ENCODE measurements at regions not wholly inside any gene's neighbourhood (a gene's known extent, or its start where the extent isn't known, plus 50 kb on each side); places are given as distances from the start of the nearest gene placed in this dataset.
"Not testable (repeated sequence)": the region's sequence is repeated elsewhere in the genome, so short reads cannot be mapped to it uniquely, and the experiment has no call there.

GRCh38 chr1:61561666-61562065 lies 163.3 kb downstream of the TM2D1 start:
- no peak for DNase-seq (ENCODE audit: low spot score)
- Mint-ChIP-seq H3K27ac (ENCODE audit: unreplicated experiment) (no peak overlapping the region), H3K36me3 (ENCODE audit: low read depth) (peaks cover 9% of the 10 kb centered on the region), H3K4me1 (ENCODE audit: low read depth) (no peaks in the 10 kb centered on the region), H3K27me3 (ENCODE audit: low read depth) (no peaks in the 10 kb centered on the region), H3K4me3 (ENCODE audit: unreplicated experiment) (no peak overlapping the region), H3K9me3 (ENCODE audit: low read depth) (peaks cover 12% of the 10 kb centered on the region)
- TF ChIP-seq CTCF (IDR thresholded peaks at IDR 0.05): no peak

GRCh38 chr1:61560385-61560784 lies 164.6 kb downstream of the TM2D1 start:
- TF ChIP-seq CTCF (IDR thresholded peaks at IDR 0.05): no peak

GRCh38 chr1:61556631-61557030 lies 168.3 kb downstream of the TM2D1 start:
- Mint-ChIP-seq H3K27me3 (ENCODE audit: low read depth) (no peaks in the 10 kb centered on the region), H3K27ac (ENCODE audit: unreplicated experiment) (no peak overlapping the region), H3K36me3 (ENCODE audit: low read depth) (peaks cover 3% of the 10 kb centered on the region), H3K9me3 (ENCODE audit: low read depth) (peaks cover 13% of the 10 kb centered on the region), H3K4me3 (ENCODE audit: unreplicated experiment) (no peak overlapping the region), H3K4me1 (ENCODE audit: low read depth) (no peaks in the 10 kb centered on the region)
- DNase-seq (ENCODE audit: low spot score): no peak
- TF ChIP-seq CTCF (IDR thresholded peaks at IDR 0.05): no peak

More at GRCh38 chr1:61560385-61560784, 164.6 kb downstream of the TM2D1 start:
- H3K4me1 Mint-ChIP-seq (ENCODE audit: low read depth): no peaks in the 10 kb centered on the region
- peaks cover 20% of the 10 kb centered on the region for H3K9me3 Mint-ChIP-seq (ENCODE audit: low read depth)
- peaks cover 8% of the 10 kb centered on the region for H3K36me3 Mint-ChIP-seq (ENCODE audit: low read depth)
- H3K4me3 Mint-ChIP-seq (ENCODE audit: unreplicated experiment): no peak overlapping the region
- H3K27me3 Mint-ChIP-seq (ENCODE audit: low read depth): no peaks in the 10 kb centered on the region
- H3K27ac Mint-ChIP-seq (ENCODE audit: unreplicated experiment): no peak overlapping the region
- no peak for DNase-seq (ENCODE audit: low spot score)

GRCh38 chr1:61552630-61553305 lies 172.2 kb downstream of the TM2D1 start:
- no peak for TF ChIP-seq CTCF (IDR thresholded peaks at IDR 0.05)
- no peak overlapping the region for H3K4me3 Mint-ChIP-seq (ENCODE audit: unreplicated experiment)
- DNase-seq (ENCODE audit: low spot score): no peak
- H3K4me1 Mint-ChIP-seq (ENCODE audit: low read depth): no peaks in the 10 kb centered on the region
- peaks cover 5% of the 10 kb centered on the region for H3K36me3 Mint-ChIP-seq (ENCODE audit: low read depth)
- H3K27me3 Mint-ChIP-seq (ENCODE audit: low read depth): peaks cover 2% of the 10 kb centered on the region
- peaks cover 13% of the 10 kb centered on the region for H3K9me3 Mint-ChIP-seq (ENCODE audit: low read depth)
- H3K27ac Mint-ChIP-seq (ENCODE audit: unreplicated experiment): no peak overlapping the region

DNA sequence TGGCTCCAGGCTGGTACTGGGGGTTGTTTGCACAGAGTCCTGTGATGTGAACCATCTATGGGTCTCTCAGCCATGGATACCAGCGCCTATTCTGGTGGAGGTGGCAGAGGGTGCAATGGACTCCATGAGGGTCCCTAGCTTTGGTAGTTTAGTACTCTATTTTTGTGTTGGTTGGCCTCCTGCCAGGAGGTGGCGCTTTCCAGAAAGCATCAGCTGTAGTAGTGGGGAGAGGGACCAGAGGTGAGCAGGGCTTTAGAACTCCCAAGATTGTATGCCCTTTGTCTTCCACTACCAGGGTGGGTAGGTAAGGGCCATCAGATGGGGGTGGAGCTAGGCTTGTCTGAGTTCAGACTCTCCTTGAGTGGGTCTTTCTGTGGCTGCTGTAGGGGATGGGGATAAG lies 177.6 kb downstream of the TM2D1 start:
- H3K27me3 Mint-ChIP-seq (ENCODE audit: low read depth); H3K36me3 Mint-ChIP-seq (ENCODE audit: low read depth); H3K27ac Mint-ChIP-seq (ENCODE audit: unreplicated experiment); DNase-seq (ENCODE audit: low spot score); H3K4me1 Mint-ChIP-seq (ENCODE audit: low read depth); H3K4me3 Mint-ChIP-seq (ENCODE audit: unreplicated experiment): not testable (repeated sequence)
- peaks cover 18% of the 10 kb centered on the region for H3K9me3 Mint-ChIP-seq (ENCODE audit: low read depth)
- TF ChIP-seq CTCF (IDR thresholded peaks at IDR 0.05): peak; percentile 19

DNA sequence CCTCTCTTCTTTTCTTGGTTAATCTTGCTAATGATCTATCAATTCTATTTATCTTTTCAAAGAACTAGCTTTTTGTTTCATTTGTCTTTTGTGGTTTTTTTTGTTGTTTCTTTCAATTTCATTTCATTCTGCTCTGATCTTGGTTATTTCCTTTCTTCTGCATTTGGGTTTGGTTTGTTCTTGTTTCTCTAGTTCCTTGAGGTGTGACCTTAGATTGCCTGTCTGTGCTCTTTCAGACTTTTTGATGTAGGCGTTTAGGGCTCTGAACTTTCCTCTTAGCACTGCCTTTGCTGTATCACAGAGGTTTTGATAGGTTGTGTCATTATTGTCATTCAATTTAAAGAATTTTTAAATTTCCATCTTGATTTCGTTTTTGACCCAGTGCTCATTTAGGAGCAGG lies 180.1 kb downstream of the TM2D1 start:
- H3K9me3 Mint-ChIP-seq (ENCODE audit: low read depth): peaks cover 18% of the 10 kb centered on the region
- H3K27ac Mint-ChIP-seq (ENCODE audit: unreplicated experiment); DNase-seq (ENCODE audit: low spot score); H3K27me3 Mint-ChIP-seq (ENCODE audit: low read depth); H3K4me1 Mint-ChIP-seq (ENCODE audit: low read depth); H3K36me3 Mint-ChIP-seq (ENCODE audit: low read depth); H3K4me3 Mint-ChIP-seq (ENCODE audit: unreplicated experiment): not testable (repeated sequence)

- H3K36me3 Mint-ChIP-seq (ENCODE audit: low read depth); DNase-seq (ENCODE audit: low spot score); H3K4me3 Mint-ChIP-seq (ENCODE audit: unreplicated experiment); H3K27ac Mint-ChIP-seq (ENCODE audit: unreplicated experiment); H3K27me3 Mint-ChIP-seq (ENCODE audit: low read depth); H3K4me1 Mint-ChIP-seq (ENCODE audit: low read depth): not testable (repeated sequence)
- H3K9me3 Mint-ChIP-seq (ENCODE audit: low read depth): peaks cover 18% of the 10 kb centered on the region
Measured at GRCh38 chr1:61543498-61543897, 181.4 kb downstream of the TM2D1 start.
